Activated T-helper 2 cell treated with anti-CD3 and anti-CD28 coated beads, Interferon-gamma antibody, Interleukin-2, Interleukin-4, amounts not matched to agents 10 μg/mL and 5 μg/mL and 100 μg/mL, durations not matched to agents 14 hours and 24 hours and 36 hours (primary cell): ENCODE measurements at regions not wholly inside any gene's neighbourhood (a gene's known extent, or its start where the extent isn't known, plus 50 kb on each side); places are given as distances from the start of the nearest gene placed in this dataset.
"Not testable (repeated sequence)": the region's sequence is repeated elsewhere in the genome, so short reads cannot be mapped to it uniquely, and the experiment has no call there.

Experiments
- DNase-seq: peaks from one replicate; pipeline ENCODE4 v3.0.0; 2021; ENCODE audit warnings: low spot score
- H3K27ac Mint-ChIP-seq: one replicate; pipeline ENCODE4 v1.8.0; 2021; ENCODE audit warnings: mixed read lengths
- H3K27me3 Mint-ChIP-seq: one replicate; pipeline ENCODE4 v1.8.0; 2021; ENCODE audit warnings: low read depth, mixed read lengths
- H3K36me3 Mint-ChIP-seq: one replicate; pipeline ENCODE4 v1.8.0; 2021; ENCODE audit warnings: low read depth, mixed read lengths
- H3K4me1 Mint-ChIP-seq: one replicate; pipeline ENCODE4 v1.8.0; 2021; ENCODE audit warnings: low read depth, mixed read lengths
- H3K4me3 Mint-ChIP-seq: one replicate; pipeline ENCODE4 v1.8.0; 2021; ENCODE audit warnings: low read depth, mild to moderate bottlenecking, moderate library complexity, mixed read lengths
- H3K9me3 Mint-ChIP-seq: one replicate; pipeline ENCODE4 v1.8.0; 2021; ENCODE audit warnings: mixed read lengths
- intact Hi-C: fragments of 100-400 bp; cut with micrococcal nuclease; formaldehyde crosslinking; loops from one replicate; pipeline ENCODE4 v1.15.1; 2023

- intact Hi-C loops = no loop called here
- Mint-ChIP-seq H3K9me3 (no peaks in the 10 kb centered on the region), H3K27ac (no peak overlapping the region), H3K4me3 (no peak overlapping the region), H3K27me3 (no peaks in the 10 kb centered on the region), H3K4me1 (no peaks in the 10 kb centered on the region), H3K36me3 (no peaks in the 10 kb centered on the region)
- no peak for DNase-seq
Observed at GRCh38 chr22:27602390-27602789, 199.2 kb downstream of the MN1 start.

DNA sequence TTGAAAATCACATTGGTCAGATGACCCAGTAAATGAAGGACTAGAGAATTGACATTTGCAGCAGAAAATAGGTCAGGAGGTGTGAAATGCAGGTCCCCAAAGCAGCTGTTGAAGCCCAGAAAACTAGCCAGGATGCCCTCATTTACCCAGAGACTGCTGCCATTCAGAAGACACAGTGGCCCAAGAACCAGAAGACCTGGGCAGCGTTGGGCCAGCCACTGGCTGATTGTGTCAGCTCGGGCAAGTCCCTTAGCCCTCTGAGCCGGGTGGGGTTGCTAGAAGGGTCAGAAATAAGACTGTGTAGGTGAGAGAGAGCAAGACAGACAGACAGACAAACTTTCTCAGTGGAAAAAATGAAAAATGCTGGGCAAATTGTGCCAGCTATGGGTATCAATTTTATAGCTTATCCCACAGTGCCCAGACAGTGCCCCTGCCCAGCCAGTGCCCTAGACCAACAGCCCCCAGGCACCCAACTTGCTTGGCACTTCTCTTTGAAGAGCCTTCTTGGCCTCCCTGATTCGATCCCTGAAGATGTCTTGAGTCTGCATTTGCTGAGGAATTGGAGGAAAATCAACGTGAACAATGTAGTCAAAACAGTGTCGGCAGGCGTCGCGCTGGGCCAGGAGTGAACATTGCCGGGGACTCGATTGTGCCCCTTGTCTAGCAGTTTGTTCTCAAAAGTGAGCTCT lies 198.3 kb downstream of the MN1 start:
- Mint-ChIP-seq H3K9me3 (no peaks in the 10 kb centered on the region), H3K27ac (no peak overlapping the region), H3K4me3 (no peak overlapping the region), H3K36me3 (no peaks in the 10 kb centered on the region), H3K4me1 (no peaks in the 10 kb centered on the region), H3K27me3 (no peaks in the 10 kb centered on the region)
- DNase-seq = no peak
- intact Hi-C loops = no loop called here

DNA sequence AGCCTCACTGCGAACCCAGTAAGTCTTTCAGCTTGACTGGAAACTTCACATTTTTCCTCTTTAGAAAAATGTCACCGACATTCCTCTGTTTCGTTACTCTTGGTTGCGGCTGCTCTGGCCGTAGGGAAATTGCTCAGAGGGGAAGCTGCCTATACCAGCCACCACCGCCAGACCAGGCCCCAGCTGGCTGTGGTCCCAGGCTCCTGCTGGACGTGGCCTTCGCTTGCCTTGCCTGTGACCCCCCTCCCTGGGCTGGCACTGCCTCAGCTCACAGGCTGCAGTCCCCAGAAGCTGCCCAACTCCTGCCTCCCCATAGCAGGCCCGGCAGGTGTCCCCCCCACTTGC lies 197.8 kb downstream of the MN1 start:
- intact Hi-C loops = no loop called here
- no peak for DNase-seq
- no peak overlapping the region for H3K4me3 Mint-ChIP-seq
- no peaks in the 10 kb centered on the region for H3K27me3 Mint-ChIP-seq
- no peaks in the 10 kb centered on the region for H3K36me3 Mint-ChIP-seq
- no peaks in the 10 kb centered on the region for H3K4me1 Mint-ChIP-seq
- no peak overlapping the region for H3K27ac Mint-ChIP-seq
- H3K9me3 Mint-ChIP-seq = no peaks in the 10 kb centered on the region

DNA sequence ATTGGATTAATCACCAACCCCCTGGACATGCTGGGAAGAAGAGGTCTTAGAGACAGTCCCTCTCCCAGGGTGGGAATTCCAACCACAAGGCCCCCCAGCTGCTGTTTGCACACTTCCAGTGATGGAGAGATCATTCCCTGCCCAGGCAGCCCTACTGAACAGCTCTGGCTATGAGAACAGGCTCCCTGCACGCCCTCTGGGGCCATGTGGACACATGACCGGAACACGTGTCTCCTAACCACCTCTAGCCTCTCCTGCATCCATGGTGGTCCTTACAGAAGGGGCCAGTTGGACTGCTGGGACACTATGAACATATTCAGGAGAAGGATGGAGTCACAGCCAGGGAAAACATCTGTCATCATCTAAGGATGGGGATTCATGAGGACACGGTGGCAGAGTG lies 196.2 kb downstream of the MN1 start:
- H3K4me1 Mint-ChIP-seq = no peaks in the 10 kb centered on the region
- H3K27me3 Mint-ChIP-seq = no peaks in the 10 kb centered on the region
- no peaks in the 10 kb centered on the region for H3K9me3 Mint-ChIP-seq
- no peak overlapping the region for H3K4me3 Mint-ChIP-seq
- intact Hi-C loops = no loop called here
- DNase-seq = no peak
- no peaks in the 10 kb centered on the region for H3K36me3 Mint-ChIP-seq
- H3K27ac Mint-ChIP-seq = no peak overlapping the region

DNA sequence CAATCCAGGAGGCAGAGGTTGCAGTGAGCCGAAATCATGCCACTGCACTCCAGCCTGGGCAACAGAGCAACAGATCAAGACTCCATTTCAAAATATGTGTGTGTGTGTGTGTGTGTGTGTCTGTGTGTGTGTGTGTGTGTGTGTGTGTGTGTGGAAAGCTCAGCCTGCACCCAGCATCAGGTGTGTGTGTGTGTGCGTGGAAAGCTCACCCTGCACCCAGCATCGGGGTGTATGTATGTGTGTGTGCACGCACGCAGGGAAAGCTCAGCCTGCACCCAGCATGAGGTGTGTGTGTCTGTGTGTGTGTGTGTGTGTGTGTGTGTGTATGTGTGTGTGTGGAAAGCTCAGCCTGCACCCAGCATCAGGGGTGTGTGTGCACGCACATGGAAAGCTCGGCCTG lies 193.8 kb downstream of the MN1 start:
- H3K27me3 Mint-ChIP-seq, H3K36me3 Mint-ChIP-seq, H3K27ac Mint-ChIP-seq, H3K4me3 Mint-ChIP-seq, H3K9me3 Mint-ChIP-seq, H3K4me1 Mint-ChIP-seq, intact Hi-C loops, DNase-seq: not testable (repeated sequence)

- intact Hi-C loops = no loop called here
- Mint-ChIP-seq H3K36me3 (no peaks in the 10 kb centered on the region), H3K27ac (no peak overlapping the region), H3K4me3 (no peak overlapping the region), H3K4me1 (no peaks in the 10 kb centered on the region), H3K27me3 (peaks cover 14% of the 10 kb centered on the region), H3K9me3 (no peaks in the 10 kb centered on the region)
- no peak for DNase-seq
Observed at GRCh38 chr22:27609451-27609888, 192.1 kb downstream of the MN1 start.

DNA sequence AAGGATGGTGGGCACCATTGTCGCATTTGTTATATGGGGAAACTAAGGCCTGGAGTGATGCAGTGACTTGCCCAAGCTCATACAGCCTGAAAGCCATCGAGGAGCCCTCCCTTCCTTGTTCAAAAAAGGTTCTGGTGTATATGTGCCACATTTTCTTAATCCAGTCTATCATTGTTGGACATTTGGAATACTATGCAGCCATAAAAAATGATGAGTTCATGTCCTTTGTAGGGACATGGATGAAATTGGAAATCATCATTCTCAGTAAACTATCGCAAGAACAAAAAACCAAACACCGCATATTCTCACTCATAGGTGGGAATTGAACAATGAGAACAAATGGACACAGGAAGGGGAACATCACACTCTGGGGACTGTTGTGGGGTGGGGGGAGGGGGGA lies 191.4 kb downstream of the MN1 start:
- H3K27me3 Mint-ChIP-seq = peaks cover 19% of the 10 kb centered on the region
- H3K9me3 Mint-ChIP-seq, H3K27ac Mint-ChIP-seq, DNase-seq, H3K36me3 Mint-ChIP-seq, H3K4me1 Mint-ChIP-seq, H3K4me3 Mint-ChIP-seq, intact Hi-C loops: not testable (repeated sequence)

DNA sequence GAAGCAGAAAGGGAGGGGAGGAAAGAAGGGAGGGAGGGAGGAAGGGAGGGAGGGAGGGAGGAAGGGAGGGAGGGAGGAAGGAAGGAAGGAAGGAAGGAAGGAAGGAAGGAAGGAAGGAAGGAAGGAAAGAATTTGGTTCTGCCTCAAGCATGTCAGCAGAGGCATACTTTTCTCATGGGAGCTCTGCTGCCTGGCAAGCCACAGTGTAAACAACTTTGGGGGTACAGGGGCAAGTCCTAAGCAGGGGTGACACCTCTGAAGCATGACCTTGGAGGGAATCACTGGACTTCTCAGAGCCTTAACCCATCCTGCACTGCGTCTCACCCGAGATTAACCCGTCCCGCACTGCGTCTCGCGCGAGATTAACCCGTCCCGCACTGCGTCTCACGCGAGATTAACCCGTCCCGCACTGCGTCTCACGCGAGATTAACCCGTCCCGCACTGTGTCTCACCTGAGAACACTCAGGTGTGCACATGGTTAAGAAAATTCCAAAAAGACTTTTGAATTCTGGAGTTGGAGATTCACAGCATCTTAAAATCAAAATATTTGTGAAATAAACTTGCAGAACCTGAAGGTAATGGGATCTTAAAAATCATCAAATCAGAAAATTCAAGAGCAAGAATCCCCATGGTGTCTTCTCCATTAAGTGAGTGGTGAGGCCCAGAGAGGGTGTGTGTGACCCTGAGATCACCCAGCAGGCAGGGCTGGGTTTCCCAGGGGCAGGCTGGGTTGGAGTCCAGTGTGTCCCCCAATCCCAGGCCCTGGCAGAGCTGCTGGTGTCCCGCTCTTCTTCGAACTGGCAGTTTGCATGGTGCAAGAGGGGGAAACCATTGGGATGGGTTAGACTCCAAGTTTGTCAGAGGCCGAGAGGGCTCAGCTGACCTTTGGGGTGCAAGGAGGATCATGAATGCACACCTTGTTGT lies 190.4 kb downstream of the MN1 start:
- Mint-ChIP-seq H3K27ac (no peak overlapping the region), H3K36me3 (no peaks in the 10 kb centered on the region), H3K4me3 (no peak overlapping the region), H3K4me1 (no peaks in the 10 kb centered on the region), H3K9me3 (no peaks in the 10 kb centered on the region), H3K27me3 (peaks cover 23% of the 10 kb centered on the region)
- intact Hi-C loops = no loop called here
- no peak for DNase-seq

DNA sequence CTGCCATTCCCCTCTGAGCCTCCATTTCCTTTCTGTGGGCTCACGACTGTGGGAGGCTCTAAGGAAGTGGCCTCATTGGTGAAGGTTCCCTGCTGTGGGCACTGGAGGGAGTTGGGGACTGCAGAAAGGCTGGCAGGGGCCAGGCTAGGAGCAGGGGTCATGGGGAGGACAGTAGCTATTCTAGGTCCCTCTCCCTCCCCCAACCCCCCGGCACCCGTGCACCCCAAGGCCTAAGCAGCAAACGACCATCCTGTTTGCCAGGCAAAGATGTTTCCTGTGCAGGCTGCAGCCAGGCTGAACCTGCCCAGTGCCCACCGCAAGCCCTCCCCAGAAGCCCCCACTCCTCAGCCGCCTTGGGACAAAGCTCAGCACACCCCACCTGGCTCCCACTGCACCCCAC lies 189.4 kb downstream of the MN1 start:
- Mint-ChIP-seq H3K4me3 (no peak overlapping the region), H3K27me3 (peaks cover 23% of the 10 kb centered on the region), H3K36me3 (no peaks in the 10 kb centered on the region), H3K9me3 (no peaks in the 10 kb centered on the region), H3K4me1 (no peaks in the 10 kb centered on the region), H3K27ac (no peak overlapping the region)
- DNase-seq = no peak
- intact Hi-C loops = no loop called here

- Mint-ChIP-seq H3K36me3 (no peaks in the 10 kb centered on the region), H3K27ac (no peak overlapping the region), H3K27me3 (peaks cover 23% of the 10 kb centered on the region), H3K4me1 (no peaks in the 10 kb centered on the region), H3K4me3 (no peak overlapping the region), H3K9me3 (no peaks in the 10 kb centered on the region)
- intact Hi-C loops = no loop called here
- no peak for DNase-seq
Observed at GRCh38 chr22:27613099-27614005, 188.2 kb downstream of the MN1 start.

DNA sequence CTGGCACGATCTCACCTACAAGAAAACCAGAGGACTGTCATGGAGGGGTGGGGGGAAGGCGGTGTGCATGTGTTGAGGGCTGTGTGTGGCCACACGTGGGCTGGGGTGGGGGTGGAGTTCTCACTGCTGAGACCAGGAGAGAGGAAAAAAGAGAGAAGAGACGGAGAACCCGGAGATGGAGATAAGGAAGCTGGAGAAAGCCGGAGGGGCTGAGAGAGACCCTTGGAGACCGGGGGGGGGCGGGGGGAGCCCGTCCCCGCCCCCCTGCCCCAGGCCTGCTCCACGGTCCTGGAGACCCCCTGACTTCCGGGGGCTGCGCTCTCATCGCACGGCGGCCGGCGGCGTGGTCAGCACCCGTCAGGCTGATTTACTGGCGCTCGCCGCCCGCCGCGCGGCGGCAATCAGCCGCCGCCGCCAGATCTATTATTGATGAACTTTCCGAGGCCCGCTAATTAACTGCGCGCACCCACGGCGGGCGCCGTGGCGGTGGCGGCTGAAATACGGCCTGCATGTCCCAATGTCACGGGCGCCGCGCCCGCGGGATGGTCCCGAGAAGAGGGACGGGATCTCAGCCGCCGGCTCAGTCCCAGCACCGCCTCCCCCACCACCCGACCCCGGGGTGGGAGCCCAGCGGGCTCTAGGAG lies 187.4 kb downstream of the MN1 start:
- Mint-ChIP-seq H3K4me3 (no peak overlapping the region), H3K9me3 (no peaks in the 10 kb centered on the region)
- intact Hi-C loops = no loop called here

GRCh38 chr22:27614650-27615007 lies 186.9 kb downstream of the MN1 start:
- intact Hi-C loops = no loop called here
- H3K4me1 Mint-ChIP-seq = no peaks in the 10 kb centered on the region
- no peaks in the 10 kb centered on the region for H3K9me3 Mint-ChIP-seq
- peaks cover 23% of the 10 kb centered on the region for H3K27me3 Mint-ChIP-seq
- H3K36me3 Mint-ChIP-seq = no peaks in the 10 kb centered on the region
- H3K4me3 Mint-ChIP-seq = no peak overlapping the region
- DNase-seq = no peak
- no peak overlapping the region for H3K27ac Mint-ChIP-seq

More for the DNA sequence above, 187.4 kb downstream of the MN1 start:
- no peak for DNase-seq
- Mint-ChIP-seq H3K27ac (no peak overlapping the region), H3K27me3 (peaks cover 23% of the 10 kb centered on the region), H3K4me1 (no peaks in the 10 kb centered on the region), H3K36me3 (no peaks in the 10 kb centered on the region)
